AG09319 (cell line): ENCODE measurements at regions not wholly inside any gene's neighbourhood (a gene's known extent, or its start where the extent isn't known, plus 50 kb on each side); places are given as distances from the start of the nearest gene placed in this dataset.

ENCODE experiments used
- DNase-seq: peaks from one replicate; pipeline ENCODE4 v3.0.0-alpha.2; 2010; ENCODE audit warnings: low read depth; ENCODE audit errors: extremely low read depth
- TF ChIP-seq, protein P1 (sequence below): IDR thresholded peaks from 2 replicates; pipeline ENCODE4 v1.5.1; 2011; ENCODE audit warnings: low read depth, mild to moderate bottlenecking, inconsistent platforms, low read length, moderate library complexity

DNA sequence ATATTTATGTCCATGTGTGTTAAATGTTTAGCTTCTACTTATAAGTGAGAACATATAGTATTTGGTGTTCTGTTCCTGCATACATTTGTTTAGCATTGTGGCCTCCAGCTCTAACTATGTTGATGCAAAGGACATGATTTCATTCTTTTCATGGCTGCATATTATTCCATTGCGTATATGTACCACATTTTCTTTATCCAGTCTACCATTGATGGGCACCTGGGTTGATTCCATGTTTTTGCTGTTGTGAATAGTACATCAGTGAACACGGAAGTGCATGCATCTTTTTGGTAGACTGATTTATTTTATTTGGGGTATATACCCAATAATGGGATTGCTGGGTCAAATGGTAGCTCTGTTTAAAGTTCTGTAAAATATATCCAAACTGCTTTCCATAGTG is 359.0 kb downstream of the SLCO4C1 start:
- TF ChIP-seq, protein P1, sequence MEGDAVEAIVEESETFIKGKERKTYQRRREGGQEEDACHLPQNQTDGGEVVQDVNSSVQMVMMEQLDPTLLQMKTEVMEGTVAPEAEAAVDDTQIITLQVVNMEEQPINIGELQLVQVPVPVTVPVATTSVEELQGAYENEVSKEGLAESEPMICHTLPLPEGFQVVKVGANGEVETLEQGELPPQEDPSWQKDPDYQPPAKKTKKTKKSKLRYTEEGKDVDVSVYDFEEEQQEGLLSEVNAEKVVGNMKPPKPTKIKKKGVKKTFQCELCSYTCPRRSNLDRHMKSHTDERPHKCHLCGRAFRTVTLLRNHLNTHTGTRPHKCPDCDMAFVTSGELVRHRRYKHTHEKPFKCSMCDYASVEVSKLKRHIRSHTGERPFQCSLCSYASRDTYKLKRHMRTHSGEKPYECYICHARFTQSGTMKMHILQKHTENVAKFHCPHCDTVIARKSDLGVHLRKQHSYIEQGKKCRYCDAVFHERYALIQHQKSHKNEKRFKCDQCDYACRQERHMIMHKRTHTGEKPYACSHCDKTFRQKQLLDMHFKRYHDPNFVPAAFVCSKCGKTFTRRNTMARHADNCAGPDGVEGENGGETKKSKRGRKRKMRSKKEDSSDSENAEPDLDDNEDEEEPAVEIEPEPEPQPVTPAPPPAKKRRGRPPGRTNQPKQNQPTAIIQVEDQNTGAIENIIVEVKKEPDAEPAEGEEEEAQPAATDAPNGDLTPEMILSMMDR, result no peak
- no peak for DNase-seq

DNA sequence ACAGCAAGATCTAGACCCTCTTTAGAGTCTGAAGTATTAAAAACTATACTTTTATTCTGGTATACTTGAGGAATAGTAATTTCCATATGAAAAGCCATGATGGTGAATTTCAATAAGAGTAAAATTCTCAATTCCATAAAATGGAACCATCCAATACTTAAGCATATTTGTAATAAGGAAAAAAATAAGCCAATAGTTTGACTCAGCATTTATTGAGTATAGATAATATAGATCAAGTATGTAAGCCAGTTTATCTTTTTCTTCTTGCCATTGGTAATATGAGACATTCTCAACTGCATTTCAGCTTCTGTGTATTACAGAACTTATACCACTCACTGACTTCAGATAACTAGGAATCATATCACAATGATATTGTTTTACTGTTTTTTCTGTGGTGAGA is 361.0 kb downstream of the SLCO4C1 start:
- TF ChIP-seq, protein P1, result no peak
- DNase-seq, result no peak

DNA sequence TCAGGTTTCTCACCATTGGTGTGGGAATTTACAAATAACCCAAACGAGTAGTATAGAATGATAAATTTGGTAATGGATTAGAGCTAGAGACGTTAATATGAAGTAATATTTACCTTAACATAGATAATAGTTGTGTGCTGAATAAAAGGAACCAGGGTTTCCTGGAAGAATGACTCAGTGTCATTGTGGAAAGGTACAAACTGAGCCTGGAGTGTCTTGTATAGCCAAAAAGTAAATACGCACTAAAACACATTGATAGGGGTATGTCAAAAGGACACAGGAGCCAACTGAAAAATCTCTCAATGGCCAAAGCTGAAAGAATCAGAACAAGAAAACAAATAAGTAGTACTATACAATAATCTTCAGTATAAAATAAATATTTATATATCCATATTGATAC is 363.5 kb downstream of the SLCO4C1 start:
- TF ChIP-seq, protein P1, result no peak
- no peak for DNase-seq

DNA sequence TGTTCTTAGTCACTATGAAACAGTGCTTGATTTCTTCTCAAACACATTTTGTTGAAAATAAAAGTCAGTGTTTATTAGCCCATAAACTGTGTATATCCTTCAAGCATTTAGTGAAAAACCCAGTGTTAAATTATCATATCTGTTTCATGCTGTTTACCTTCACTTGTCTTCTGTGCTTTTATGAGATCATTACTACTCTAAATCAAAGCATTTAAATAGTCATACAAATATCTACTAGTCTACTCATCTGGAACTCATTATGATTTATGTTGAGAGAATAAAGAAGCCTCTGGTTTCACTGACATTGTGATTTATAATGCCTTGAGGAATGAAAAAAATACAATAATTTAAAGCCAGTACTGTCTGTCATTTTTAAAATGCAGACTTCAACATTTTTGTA is 366.5 kb downstream of the SLCO4C1 start:
- no peak for DNase-seq
- TF ChIP-seq, protein P1, result no peak

DNA sequence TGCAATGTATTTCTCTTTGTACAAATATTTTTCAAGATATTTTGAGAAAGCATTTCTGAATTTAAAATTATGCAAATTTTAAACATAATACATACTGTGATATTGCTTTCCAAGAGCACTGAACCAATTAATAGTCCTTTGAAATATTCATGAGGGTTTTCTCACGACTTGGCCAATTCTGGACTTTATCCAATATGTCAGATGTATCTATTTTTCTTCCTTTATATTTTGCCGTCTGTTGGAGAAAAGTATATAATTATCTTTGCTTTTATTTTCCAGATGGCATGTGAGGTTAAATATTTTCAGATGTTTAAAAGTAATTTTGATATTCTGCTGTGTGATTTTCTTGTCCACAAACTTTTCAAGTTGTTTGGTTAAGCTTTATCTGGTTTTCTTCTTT is 378.9 kb downstream of the SLCO4C1 start:
- TF ChIP-seq, protein P1, result no peak
- no peak for DNase-seq

DNA sequence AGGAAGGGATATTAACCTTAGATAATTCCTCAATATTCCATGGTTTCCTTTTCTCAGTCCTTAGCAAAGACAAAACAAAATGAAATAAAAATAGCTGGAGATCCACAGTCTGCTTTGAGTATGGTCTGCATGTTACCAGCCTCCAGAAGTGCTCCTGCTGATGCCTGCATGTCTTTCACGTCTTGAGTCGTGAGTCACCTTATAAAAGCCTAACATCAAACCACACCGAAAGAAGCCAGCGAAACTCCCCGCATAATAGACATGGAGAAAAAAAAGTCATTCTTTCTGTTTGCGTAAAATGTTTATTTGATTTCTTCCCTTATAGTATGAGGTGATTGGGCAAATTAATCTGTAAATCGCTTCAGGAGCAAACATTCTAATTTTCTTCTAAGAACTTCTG is 380.5 kb downstream of the SLCO4C1 start:
- no peak for DNase-seq
- TF ChIP-seq, protein P1, result no peak

DNA sequence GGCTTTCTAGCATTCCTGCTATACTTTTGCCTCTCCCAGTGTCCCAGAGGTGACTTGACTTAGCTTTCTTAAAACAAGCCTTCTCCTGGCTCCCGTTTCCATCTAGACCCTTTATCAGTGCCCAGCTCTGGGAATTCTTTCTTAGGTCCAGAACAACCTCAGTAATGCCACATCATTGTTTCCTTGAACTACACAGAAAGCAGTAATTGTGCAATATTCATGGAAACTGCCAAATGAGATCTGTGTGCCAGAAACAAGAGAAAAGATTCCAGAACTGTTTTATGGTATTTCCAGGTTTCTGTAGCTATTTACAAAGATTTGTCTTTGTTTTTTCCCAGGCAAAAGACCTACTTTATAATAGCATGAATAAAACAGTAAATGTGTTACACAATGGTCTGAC is 391.3 kb downstream of the SLCO4C1 start:
- TF ChIP-seq, protein P1, result no peak
- DNase-seq, result no peak
